NOMO-1 (cell line): ENCODE measurements at regions not wholly inside any gene's neighbourhood (a gene's known extent, or its start where the extent isn't known, plus 50 kb on each side); places are given as distances from the start of the nearest gene placed in this dataset.

Experiments
- DNase-seq, 2 experiments: peaks; one replicate each; lab custom pipeline; 2025; ENCODE audit not compliant: unreplicated experiment in 2 of 2; lab: John Stamatoyannopoulos, UW

DNA sequence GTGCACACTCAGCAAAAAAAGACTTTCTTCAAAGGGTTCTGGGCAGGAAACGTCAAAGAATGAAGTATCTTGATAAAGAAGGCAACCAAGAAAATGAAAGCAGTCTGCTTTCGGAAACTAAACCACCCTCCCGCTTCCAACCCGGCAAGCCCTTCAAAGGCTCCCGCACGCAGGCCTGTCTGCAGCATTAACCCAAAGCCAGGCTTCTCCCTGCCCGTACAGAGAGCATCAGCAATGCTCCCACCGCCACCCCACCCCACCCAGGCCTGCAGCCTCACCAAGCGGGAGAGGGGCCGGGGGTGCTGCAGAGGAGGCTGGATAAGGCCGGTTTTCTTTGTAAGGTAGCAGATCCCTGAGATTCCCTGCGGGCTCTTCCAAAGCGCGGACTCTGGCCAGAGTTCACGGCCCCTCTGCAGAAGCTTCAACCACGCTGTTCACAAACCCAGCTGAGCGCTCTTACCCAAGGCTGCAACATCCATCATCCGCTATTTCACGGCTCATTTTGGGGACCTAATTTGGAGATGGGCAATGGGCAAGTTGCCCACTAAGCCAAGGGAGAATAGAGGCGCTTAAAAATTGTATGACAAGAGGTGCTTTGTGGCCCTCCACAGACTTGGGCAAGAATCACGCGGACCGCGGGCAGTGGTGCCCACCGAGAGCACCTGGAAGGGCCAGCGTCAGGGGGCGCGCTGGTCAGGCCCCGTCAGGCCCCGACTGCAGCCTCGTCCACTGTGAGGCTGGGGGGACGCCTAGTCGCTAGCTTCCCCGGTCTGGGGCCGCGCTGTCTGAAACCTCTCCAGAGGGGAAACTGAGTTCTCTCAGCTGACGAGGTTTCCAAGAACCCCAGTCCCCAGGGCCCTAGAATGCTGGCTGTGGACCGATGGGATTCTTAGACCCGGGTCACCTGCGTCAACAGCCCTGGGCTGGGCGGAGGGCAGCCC is 225.4 kb upstream of the ID2 start:
- no peak for DNase-seq

DNA sequence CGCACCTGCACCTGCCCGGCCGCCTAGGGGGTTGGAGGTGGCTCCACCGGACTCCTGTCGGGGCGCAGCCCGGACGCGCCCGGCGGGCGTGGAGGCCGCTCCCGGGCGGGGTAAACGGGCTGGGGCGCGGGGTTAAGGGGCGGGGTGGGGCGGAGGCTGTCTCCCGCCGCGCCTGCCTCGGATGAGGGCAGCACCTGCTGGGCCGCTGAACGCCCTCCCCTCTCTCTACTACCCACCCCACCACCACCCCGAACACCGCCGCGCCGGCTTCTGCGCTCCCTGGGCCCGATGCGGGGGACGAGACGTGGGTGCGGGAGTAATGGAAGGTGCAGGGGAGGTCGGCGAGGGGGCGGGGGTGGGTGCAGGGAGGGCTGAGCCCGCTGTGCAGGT is 224.8 kb upstream of the ID2 start:
- no peak for DNase-seq

DNA sequence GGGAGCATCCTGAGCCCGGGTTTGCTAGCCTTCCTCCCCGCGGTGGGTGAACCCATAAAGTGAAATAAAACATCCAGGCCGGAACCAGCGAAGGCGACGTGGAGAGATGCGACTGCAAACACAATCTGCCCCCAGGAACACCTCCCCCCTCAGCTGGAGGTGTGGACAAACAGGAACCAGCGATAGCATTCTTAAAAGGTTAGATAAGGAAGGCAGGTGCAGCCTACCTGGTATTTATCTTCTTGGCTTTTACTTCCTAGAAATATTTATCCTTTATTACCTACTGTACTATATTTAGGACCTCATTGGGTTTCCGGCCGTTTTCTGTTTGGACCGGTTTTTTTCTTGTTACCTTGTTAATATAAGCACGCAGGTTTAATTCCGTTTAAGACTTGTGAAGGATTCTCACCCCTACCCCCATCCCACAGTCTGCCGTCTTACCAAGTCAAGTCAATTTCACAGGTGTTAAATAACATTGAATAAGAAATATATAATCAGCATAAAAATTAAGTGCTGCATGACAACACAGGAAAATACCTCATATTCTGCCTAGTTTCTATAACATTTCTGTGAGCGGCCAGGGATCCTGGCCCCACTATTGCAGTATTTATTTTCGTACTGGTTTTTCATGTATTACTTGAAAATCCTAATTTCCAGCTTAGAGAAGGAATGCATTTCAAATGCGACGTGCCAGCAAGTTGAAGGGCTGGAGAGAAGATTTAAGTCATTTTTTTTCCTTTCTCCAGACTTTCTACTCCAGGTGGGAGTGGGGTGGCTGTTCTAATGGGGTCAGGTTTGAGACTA is 224.0 kb upstream of the ID2 start:
- DNase-seq: no peak

DNA sequence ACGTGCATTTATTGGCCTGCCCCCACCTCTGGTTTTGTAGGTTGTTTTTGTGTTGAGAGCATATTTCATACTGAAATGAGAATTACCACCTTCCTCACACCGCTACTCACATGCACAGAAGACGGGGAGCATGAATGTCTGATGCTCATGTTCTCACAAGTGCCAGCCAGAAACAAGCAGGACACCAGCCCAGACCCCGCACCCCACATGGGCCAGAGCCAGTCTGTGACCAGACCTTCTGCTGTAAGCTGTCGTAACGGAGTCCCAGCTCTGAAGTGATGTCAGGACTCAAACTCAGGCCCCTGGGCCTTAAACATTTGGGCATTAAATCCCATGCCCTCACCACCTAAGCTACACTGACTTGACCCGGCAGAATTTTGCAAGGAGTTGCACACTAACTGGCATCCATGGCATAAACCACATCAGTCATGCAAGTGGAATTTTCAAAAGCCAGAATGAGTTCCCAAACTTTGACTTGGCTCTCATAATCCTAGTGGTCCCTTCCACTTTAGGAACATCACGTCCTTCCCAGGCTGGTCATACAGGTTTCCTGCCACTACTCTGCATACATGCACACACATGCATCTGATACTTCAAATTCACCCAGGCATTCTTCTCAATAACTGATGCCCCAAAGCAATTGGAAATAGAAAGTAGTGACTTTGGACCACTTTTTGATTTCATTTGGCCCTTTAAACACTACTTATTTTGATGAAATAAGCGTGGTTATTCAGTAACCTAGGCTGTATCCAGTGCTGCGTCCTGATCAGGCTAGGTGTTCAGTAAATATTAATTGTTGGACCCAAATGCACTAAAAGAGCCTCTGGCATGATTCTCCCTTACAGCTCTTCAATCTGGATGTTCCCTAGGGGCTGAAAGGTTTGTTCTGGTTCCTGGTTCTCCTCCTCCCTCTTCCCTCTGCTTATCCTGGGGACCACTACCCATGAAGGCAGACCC is 223.1 kb upstream of the ID2 start:
- DNase-seq: no peak

DNA sequence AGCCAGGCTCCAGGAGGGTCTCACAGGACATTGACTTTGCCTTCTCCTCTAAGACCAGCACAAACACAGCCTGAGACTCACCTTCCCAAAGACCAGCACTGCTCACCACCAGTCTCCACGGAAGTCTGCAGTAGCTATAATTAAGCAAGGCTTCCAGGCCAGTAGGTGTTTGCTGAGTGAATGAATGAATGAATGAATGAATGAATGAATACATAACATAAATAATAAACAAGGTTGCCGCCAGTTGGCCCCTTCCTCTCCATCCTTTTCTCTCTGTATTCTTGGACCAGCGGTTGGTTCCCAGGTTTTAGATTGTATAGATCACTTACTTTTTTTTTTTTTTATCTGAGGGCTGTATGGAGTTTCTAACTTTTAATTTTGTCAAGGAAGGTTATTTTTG is 222.4 kb upstream of the ID2 start:
- DNase-seq: no peak

DNA sequence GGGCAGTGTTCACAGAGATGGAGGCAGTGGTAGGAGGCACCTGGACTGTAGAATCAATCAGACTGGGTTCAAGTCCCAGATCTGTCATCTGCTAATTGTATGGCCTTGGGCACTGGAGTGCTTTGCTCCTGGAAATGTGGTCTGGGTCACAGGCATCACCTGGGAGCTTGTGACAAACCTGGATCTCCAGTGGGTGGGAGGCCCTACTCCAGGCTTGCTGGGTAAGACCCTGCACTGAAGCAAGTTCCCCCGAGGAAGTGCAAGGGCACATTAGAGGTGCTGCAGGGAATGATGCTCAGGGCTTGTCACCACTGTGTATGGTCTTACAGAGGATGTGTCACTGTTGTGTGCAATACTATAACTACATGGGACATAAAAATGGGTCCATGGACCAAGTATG is 220.5 kb upstream of the ID2 start:
- DNase-seq: no peak

DNA sequence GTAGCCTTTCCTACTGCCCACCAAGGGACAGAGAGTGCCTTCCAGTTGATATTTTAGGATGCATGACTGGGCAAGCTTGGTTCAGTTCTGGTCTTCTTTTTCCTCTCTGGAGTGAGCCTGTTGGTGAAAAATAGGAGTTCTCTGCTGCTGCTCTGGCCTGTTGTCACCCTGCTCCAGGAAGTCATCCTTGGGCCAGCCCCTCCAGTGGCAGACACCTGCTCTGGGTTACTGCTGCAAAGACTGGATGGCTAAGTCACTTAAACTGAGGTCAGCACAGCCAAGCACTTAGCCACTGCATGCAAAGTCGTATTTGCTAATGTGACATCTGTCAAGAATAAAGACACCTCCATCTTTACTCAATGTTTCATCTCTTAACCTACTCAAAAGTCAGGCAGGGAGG is 219.6 kb upstream of the ID2 start:
- no peak for DNase-seq

DNA sequence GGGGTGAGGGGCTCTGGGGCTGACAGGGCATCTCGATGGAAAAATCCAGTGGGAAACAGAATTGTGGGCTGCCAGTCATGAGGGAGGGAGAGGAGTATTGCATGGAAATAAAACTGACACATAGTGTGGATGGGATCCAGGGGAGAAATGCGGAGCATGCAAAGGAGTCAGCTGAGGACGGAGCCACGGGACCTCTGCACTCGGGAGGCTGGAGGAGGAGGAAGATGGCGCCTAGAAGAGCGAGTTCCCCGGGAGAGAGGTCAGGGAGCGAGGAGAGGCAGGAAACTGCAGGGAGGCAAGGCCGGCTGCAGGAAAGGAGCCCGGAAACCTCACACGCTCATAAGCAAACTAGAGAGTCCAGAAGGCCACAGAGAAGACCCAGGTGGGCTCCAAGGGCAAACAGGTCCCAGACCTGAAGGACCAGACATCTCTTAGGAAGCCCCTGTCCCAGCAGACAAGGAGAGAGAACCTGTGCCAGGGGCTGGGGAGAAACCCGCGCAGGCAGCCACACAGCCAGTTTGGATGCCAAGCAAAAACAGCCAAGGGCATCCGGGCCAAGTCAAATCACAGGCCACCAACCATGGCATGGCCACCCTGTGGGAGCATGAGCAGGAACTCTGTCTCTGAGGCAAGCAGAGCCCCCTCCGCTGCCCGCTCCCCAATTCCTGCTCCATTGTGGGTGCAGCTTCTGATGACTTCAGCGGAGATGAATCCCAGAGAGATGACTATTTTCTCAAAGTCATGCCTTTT is 218.8 kb upstream of the ID2 start:
- no peak for DNase-seq

DNA sequence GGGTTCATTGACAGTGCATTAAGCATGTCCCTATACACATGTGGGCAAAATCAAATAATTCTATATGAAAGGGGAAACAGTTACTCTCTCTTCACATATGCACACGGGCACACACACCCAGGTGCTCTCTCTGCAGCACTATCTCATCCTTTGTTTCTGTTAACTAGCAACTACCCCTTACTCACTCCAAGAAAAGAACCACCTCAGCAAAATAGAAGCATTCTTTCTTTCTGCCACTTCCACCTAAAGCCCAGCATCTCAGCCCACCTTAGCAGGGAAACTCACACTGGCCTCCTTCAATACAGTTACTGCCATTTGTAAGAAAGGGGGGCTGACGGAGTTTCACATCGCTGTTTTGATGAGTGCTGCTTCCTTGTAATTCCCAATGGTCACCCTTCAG is 216.3 kb upstream of the ID2 start:
- no peak for DNase-seq

DNA sequence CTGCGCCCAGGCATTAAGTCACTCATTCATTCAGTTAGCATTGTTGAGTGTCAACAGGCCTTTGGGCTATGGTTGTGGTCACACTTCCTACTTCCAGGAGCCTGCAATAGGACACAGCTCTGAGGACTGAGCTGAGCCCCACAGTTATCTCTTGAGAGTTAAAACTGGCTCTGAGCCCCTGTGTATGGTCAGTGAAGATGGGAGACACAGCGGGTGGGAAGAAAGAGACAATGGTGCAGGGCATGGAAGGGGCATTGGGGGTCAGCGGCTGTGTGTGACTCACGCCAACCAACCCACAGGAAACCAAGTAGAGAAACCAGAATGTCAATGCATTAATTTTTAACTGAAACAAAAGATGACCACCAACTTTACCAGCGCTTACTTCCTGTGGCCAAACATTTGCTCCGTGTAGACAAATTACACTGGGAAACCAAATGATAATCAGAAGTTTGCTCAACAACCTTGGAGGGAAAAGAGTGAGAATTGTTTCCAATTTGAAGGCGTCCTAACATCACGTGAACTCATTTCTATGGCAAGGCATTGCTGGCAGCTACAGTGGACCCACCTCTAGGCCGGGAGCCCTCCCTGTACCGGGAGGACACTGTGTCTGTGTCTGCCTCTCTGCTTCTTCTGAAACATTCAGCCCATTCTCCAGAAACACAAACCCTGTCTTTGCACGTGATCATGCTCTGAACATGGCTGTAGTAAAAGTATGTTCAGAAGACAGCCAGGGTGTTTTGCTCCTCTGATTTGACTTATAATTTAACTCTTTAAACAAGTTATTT is 212.0 kb upstream of the ID2 start:
- DNase-seq: peak; percentile 17 to 23

DNA sequence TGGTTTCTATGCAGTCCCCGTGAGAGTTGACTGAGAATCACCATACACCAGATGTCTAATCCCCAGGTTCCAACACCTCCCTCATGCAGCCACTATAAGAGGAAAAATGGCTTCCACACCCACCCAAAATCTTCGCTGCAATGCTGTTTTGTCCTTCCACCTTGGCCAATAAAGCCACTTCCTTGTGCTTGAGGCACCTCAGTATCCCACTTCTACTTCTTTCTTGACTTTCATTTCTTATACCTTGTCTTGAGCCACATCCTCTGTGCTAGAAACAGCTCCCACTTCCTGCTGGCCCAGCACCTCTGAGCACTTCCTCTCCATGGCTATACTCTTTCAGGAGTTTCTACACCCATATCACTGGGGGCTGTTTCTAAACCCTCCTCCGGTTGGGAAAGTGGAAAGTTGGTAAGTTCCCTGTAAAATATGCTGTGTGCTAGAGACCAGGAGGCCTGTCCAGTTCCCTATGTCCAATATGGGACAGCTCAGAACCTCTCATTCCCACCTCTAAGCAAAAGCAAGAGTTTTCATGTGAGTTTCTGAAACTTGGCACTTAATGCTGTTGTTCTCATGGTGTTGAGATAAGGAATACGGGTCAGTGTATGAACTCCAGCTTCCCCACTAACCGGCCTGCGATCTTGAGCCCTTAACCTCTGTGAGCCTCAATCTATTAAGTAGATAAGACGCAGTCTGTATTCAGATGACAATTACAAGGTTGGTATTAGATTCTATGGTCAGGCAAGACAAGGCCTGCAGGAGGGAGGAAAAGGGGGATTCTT is 209.1 kb upstream of the ID2 start:
- peak; percentile 65 to 68 for DNase-seq

DNA sequence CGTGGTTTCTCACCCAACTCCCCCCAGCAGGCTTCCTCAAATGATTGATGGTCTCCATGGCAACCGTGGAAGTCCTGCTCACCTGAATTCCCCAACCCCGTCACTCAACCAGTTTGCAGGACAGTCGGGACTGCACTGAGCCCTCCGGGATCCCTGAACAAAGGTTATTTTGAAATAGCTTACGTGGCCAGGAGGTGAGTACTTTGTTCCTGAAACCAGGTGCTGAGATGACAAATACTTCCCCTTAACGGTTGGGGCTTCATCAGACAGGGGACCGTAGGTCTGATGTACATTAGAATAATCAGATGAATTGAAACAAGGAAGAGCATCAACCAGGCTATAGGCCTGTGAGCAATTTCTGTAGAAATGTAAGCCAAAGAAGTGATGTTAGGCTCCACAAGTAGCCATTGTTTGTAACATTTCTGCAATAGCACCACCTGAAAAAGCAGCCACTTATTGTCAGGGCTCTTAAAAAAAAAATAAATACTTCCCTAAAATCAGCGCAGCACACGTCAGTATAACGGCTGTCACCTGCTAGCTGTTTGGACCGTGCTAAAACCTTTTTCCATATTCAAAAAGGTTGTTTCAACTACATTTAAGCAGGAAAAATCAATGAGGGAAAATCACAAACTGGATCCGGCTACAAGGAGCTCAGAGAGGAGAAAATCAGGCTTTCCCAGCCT is 206.4 kb upstream of the ID2 start:
- peak; percentile 43 to 67 for DNase-seq

DNA sequence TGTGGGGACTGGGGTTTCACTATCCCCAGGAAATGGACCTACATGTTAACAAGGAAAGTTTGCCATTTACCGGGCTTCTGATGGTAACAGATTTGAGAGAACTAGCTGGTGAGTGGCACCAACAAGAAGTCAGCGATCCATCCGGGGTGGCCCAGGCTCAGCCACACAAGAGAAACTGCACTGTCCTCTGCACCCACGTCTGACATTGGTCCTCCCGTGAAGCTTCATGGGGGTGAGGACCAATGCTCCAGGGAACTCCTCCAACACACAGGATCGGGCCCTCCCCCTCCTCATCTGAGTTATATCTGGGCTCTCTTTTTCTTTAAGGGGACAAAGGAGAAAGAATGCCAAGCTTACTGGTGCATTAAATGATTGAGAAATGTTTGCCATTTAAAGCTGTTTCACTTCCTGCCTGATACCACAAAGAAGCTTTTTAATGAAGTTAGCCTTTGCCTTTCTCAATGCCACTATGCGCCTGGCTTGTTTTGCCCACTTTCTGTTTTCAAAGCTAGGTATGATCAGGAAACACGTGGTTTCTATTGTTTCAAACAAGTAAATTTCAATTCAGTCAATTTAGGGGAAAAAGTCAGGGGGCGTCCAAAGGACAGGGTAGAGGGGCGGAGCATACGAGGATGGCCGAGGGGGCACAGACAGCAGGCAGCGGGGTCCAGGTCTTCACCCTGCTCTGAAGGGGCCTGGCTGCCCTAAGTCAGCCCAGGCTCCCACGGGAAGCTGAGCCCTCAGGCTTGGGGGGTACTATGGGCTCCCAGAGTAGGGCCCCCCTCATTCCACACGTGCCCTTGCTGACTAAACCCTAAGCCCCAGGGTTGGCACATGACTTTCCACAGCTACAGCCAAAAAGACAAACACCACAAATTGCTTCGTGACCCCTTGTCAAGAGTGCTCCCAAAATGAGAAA is 204.0 kb upstream of the ID2 start:
- peak; percentile 79 to 97 for DNase-seq

DNA sequence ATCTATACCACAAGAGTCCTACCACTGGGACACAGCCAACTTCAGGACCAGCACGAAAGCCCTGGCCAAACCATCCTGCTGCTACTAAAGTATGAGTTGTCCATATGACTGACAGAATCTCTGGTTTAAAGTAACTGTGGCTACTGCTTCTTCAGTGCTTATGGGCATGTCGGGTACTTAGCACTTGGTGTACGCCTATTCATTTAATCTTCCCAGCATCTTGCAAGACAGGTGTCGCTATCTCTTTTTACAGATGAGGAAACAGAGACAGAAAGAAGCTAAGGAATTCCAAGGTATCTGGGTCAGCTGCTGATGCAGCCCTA is 203.4 kb upstream of the ID2 start:
- no peak for DNase-seq

DNA sequence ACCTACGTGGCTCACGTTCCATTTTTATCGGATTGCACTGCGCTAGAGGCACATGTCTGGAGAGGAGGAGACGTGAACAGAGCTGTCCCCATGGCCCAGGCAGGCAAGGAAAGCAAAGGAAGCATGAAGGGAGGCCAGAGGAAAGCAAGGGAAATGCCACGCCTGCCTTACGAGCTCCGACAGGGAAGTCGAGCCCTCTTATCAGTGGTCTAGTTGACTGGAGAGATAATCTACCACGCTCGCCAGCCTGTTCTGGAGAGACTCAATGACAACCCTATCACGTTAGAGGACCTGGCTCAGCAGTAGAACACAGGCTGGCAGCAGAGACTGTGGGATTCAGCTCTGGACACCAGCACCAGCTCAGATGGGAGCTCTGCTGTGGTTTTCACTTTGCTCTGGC is 202.6 kb upstream of the ID2 start:
- DNase-seq: no peak

DNA sequence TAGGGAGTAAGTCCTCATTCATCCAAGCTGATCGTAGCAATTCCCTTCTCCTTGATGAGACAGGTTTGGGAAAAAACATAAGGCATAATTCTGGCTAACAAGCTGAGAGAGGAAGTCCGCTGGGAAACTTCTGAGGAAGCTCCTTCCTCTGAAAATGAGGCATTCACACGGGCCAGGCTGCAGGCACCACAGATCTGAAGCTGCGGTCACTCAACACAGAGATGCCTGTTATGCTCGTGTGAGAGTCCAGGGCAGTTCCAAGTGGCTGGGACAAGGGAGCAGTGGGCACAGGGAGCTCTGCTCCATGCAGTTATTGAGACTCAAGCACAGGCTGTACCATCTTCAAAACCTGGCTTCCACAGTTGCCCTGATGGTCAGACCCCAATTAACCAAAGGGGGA is 200.9 kb upstream of the ID2 start:
- DNase-seq: no peak

DNA sequence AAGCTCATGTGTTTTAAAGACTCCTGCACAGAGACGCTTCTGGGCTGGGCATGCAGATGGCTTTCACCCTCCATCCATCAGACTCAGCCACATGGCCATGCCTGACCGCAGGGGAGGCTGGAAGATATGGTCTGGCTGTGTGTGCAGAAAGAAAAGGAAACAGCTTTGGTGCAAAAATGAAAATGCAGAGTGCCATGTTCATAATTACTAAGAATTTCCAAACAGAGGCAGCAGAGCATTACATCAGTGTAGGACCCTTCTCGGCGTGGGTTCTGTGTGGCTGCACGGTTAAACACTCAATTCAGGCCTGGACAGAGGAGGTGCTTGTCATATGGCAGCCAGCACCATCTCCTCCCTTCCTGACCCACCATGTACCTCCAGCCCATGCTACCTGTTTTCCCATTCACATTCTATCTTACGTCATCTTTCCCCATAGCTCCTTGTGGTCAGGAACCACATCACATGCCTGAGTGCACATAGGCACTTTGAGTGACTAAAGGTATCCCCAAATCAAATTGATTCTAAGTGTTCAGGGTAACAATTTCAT is 200.3 kb upstream of the ID2 start:
- peak in 1 of 2 experiments; percentile 20 for DNase-seq
